Upper lobe of right lung (tissue), 1 donor: ENCODE measurements at regions not wholly inside any gene's neighbourhood (a gene's known extent, or its start where the extent isn't known, plus 50 kb on each side); places are given as distances from the start of the nearest gene placed in this dataset.
"Not testable (repeated sequence)": the region's sequence is repeated elsewhere in the genome, so short reads cannot be mapped to it uniquely, and the experiment has no call there.

Experiments
- ATAC-seq: fragments of 200-7000 bp; cut with Tn5 transposase; one replicate; pipeline ENCODE4 v1.9.1; 2020; ENCODE audit warnings: mild to moderate bottlenecking, moderate library complexity
- DNase-seq: peaks from one replicate; pipeline ENCODE4 v3.0.0-alpha.2; 2020
- H3K27ac ChIP-seq: fragments of 200-600 bp; one replicate; pipeline ENCODE4 v1.8.0; 2022
- H3K27me3 ChIP-seq: fragments of 200-600 bp; one replicate; pipeline ENCODE4 v1.8.0; 2022; ENCODE audit warnings: mild to moderate bottlenecking
- H3K36me3 ChIP-seq: fragments of 200-600 bp; one replicate; pipeline ENCODE4 v1.8.0; 2022
- H3K4me1 ChIP-seq: fragments of 200-600 bp; one replicate; pipeline ENCODE4 v1.8.0; 2022
- H3K4me3 ChIP-seq: fragments of 200-600 bp; one replicate; pipeline ENCODE4 v1.8.0; 2022; ENCODE audit warnings: mild to moderate bottlenecking
- H3K9me3 ChIP-seq: fragments of 200-600 bp; one replicate; pipeline ENCODE4 v1.8.0; 2022
- intact Hi-C: fragments of 100-400 bp; cut with DNase I; formaldehyde crosslinking; loops from one replicate; pipeline ENCODE4 v1.11.0; 2022
- TF ChIP-seq, protein P1 (sequence below): fragments of 200-600 bp; IDR thresholded peaks from one replicate; pipeline ENCODE4 v1.8.0; 2022; ENCODE audit warnings: antibody characterized with exemption
- donor health status: DM: no; HTN: yes; CAD: no; lungs with severe emphysema.

DNA sequence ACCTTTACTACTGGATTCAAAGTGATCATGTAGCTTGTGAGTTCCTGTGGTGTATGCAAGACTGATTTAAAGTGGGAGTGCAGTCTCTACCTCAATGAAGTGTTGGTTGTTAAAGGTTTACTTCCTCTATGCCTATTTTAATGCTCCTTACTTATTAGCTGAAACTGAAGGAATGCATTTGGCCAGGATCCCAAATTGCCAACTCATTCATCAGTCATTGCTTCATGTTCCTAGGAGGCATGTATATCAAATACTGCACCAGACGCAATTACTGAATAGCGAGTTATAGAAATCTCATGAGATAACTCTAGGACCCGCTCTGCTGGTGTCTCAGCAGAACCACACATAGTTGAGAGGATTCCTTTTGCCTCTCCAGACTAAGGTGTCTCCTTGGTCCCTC, 143.0 kb upstream of the RPS23 start:
- Histone ChIP-seq H3K9me3 (no peaks in the 10 kb centered on the region), H3K27me3 (no peaks in the 10 kb centered on the region), H3K4me1 (peaks cover 10% of the 10 kb centered on the region), H3K36me3 (no peaks in the 10 kb centered on the region), H3K27ac (no peak overlapping the region), H3K4me3 (no peak overlapping the region)
- intact Hi-C loops: no loop called here
- DNase-seq (no peak), ATAC-seq (peak; percentile 39)
- TF ChIP-seq, protein P1, sequence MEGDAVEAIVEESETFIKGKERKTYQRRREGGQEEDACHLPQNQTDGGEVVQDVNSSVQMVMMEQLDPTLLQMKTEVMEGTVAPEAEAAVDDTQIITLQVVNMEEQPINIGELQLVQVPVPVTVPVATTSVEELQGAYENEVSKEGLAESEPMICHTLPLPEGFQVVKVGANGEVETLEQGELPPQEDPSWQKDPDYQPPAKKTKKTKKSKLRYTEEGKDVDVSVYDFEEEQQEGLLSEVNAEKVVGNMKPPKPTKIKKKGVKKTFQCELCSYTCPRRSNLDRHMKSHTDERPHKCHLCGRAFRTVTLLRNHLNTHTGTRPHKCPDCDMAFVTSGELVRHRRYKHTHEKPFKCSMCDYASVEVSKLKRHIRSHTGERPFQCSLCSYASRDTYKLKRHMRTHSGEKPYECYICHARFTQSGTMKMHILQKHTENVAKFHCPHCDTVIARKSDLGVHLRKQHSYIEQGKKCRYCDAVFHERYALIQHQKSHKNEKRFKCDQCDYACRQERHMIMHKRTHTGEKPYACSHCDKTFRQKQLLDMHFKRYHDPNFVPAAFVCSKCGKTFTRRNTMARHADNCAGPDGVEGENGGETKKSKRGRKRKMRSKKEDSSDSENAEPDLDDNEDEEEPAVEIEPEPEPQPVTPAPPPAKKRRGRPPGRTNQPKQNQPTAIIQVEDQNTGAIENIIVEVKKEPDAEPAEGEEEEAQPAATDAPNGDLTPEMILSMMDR: no peak

DNA sequence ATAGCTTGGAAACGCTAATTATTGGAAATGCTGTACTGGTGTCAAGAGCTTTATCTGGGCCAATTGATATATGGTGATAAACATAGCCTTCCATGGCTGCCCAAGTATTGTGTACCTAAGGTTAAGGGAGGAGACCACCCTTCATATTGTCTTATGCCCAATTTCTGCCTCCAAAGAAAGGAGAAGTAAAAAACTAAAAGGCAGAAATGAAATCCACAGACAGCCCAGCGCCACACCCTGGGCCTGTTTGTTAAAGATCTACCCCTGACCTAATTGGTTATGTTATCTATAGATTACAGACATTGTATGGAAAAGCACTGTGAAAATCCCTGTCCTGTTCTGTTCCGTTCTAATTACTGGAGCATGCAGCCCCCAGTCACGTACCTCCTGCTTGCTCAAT, 142.4 kb upstream of the RPS23 start:
- H3K4me1 ChIP-seq: peaks cover 10% of the 10 kb centered on the region
- not testable (repeated sequence) for H3K27ac ChIP-seq, ATAC-seq

DNA sequence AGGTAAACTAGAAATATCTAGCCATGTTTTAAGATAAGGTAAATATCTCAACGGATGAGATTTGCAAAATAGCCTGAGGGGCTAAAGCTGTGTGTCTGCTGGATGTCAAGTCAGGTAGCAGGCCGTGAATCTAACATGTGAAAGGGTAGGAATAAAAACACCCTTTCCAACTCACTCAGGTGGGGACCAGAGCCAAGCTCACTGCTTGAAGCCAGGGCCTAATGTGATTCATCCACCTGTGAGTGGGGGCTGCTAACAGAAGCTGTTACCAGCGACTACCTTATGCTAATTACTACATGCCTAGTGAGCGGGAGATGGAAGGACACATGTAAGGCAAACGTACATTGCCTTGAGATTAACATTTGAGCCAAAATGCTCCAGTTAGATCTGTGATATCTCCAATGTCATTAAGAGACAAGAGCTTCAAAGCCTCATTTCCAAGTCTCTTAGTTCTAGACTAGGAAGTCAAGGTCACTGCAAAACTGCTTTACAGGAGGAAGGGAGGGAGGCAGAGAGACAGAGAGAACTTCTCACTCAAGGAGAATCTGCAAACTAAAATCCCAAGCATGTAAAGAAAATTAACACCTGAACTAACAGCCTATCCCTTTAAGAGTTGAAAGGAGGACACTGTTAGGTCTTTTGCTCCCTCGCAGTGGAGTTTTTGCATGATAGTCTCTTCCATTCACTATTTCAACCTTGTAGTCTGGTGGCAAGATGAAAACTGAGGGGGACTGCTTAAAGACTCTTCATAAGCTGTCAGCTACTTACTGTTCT, 141.6 kb upstream of the RPS23 start:
- intact Hi-C loops: no loop called here
- H3K9me3 ChIP-seq: no peaks in the 10 kb centered on the region
- no peak overlapping the region for H3K27ac ChIP-seq
- no peak overlapping the region for H3K4me3 ChIP-seq
- no peaks in the 10 kb centered on the region for H3K27me3 ChIP-seq
- no peak for ATAC-seq
- DNase-seq: no peak
- TF ChIP-seq, protein P1: no peak
- H3K36me3 ChIP-seq: no peaks in the 10 kb centered on the region
- peaks cover 10% of the 10 kb centered on the region for H3K4me1 ChIP-seq

More for the DNA sequence above, 142.4 kb upstream of the RPS23 start:
- H3K9me3 ChIP-seq, intact Hi-C loops, H3K36me3 ChIP-seq, H3K4me3 ChIP-seq, DNase-seq, H3K27me3 ChIP-seq: not testable (repeated sequence)

GRCh38 chr5:82418608-82418950, 140.4 kb upstream of the RPS23 start:
- H3K9me3 ChIP-seq: no peaks in the 10 kb centered on the region
- H3K27ac ChIP-seq: peak overlapping the region; percentile 39

DNA sequence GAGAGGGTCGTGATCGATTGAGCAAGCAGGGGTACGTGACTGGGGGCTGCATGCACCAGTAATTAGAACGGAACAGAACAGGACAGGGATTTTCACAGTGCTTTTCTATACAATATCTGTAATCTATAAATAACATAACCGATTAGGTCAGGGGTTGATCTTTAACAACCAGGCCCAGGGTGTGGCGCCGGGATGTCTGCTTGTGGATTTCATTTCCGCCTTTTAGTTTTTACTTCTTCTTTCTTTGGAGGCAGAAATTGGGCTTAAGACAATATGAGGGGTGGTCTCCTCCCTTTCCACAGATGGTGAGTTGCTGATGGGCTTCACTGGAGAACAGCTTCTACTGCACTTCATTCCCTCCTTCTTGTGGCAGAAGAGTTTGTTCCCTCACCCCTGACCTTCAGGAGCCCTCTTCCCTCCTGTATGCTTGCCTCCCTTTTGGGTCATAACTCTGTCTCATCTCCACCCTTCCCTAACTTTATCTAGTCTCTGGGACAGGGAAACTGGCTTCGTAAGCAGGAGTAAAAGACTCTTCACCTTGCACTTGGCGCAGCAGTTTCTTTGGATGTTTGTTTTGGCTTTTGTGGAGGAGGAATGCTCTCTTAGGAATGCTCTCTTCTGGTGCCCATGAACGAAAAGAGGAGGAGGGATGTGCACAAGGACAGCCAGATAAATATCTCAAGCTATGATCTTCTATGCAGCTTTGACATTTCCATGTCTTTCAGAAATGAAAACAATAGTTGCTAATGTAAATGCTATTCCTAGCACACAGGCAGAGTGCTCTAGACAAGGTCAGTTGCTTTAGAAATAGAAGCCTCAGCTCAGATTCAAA, 139.8 kb upstream of the RPS23 start:
- no peak overlapping the region for H3K4me3 ChIP-seq
- H3K27ac ChIP-seq: peak overlapping the region; percentile 39
- TF ChIP-seq, protein P1: no peak
- no peaks in the 10 kb centered on the region for H3K27me3 ChIP-seq
- intact Hi-C loops: no loop called here
- DNase-seq (peak; percentile 71), ATAC-seq (peak; percentile 24)
- H3K36me3 ChIP-seq: no peaks in the 10 kb centered on the region
- no peaks in the 10 kb centered on the region for H3K9me3 ChIP-seq
- H3K4me1 ChIP-seq: peaks cover 10% of the 10 kb centered on the region

More at GRCh38 chr5:82418608-82418950, 140.4 kb upstream of the RPS23 start:
- intact Hi-C loops: no loop called here
- Histone ChIP-seq H3K4me3 (no peak overlapping the region), H3K4me1 (peaks cover 10% of the 10 kb centered on the region), H3K27me3 (no peaks in the 10 kb centered on the region), H3K36me3 (no peaks in the 10 kb centered on the region)
- ATAC-seq (no peak), DNase-seq (no peak)
- TF ChIP-seq, protein P1: no peak

- Histone ChIP-seq H3K4me1 (peaks cover 8% of the 10 kb centered on the region), H3K27me3 (no peaks in the 10 kb centered on the region), H3K36me3 (no peaks in the 10 kb centered on the region), H3K27ac (no peak overlapping the region), H3K4me3 (no peak overlapping the region), H3K9me3 (no peaks in the 10 kb centered on the region)
- DNase-seq: no peak
- ATAC-seq: no peak
- TF ChIP-seq, protein P1: no peak
- intact Hi-C loops: no loop called here
Measured at GRCh38 chr5:82416512-82416911, 138.4 kb upstream of the RPS23 start.
